CD4-positive, alpha-beta memory T cell (primary cell): ENCODE measurements at regions not wholly inside any gene's neighbourhood (a gene's known extent, or its start where the extent isn't known, plus 50 kb on each side); places are given as distances from the start of the nearest gene placed in this dataset.
"Not testable (repeated sequence)": the region's sequence is repeated elsewhere in the genome, so short reads cannot be mapped to it uniquely, and the experiment has no call there.

ENCODE experiments used
- CTCF ChIA-PET: fragments of 350-600 bp; sonication (Branson Sonifier 250); formaldehyde crosslinking; loops from one replicate; lab custom pipeline; 2021; ENCODE audit warnings: inconsistent platforms; ENCODE audit not compliant: partially characterized antibody; lab: Charles Lee
- POLR2A ChIA-PET: fragments of 350-600 bp; sonication (Branson Sonifier 250); formaldehyde crosslinking; loops from one replicate; lab custom pipeline; 2021; ENCODE audit not compliant: partially characterized antibody; lab: Charles Lee
- DNase-seq, 5 donors: peaks; one replicate each; pipeline versions ENCODE4 v3.0.0 to v3.0.0-alpha.2; 2020 to 2022; ENCODE audit warnings: mixed read lengths in 1 of 5
- H3K27ac ChIP-seq: one replicate; pipeline ENCODE4 v1.7.0; 2013; ENCODE audit warnings: low read depth, low read length
- H3K27me3 ChIP-seq: 2 replicates; pipeline ENCODE4 v1.7.0; 2013; ENCODE audit warnings: mild to moderate bottlenecking, low read length, moderate library complexity; ENCODE audit not compliant: insufficient read depth
- H3K36me3 ChIP-seq: 2 replicates; pipeline ENCODE4 v1.7.0; 2013; ENCODE audit warnings: mild to moderate bottlenecking, low read length, moderate library complexity; ENCODE audit not compliant: insufficient read depth
- H3K4me1 ChIP-seq: 2 replicates; pipeline ENCODE4 v1.7.0; 2013; ENCODE audit warnings: mild to moderate bottlenecking, low read length, moderate library complexity; ENCODE audit not compliant: insufficient read depth
- H3K4me3 ChIP-seq, 2 donors: one replicate each; pipeline ENCODE4 v1.7.0; 2013; ENCODE audit warnings: low read length in 2 of 2, mild to moderate bottlenecking in 1 of 2
- H3K9me3 ChIP-seq, 2 donors: one replicate each; pipeline ENCODE4 v1.7.0; 2013; ENCODE audit warnings: low read length in 2 of 2, control low read depth in 1 of 2; ENCODE audit not compliant: control insufficient read depth in 1 of 2
- H3K27ac Mint-ChIP-seq, 7 donors: one replicate each; pipeline ENCODE4 v1.8.0; 2020 to 2021; ENCODE audit warnings: mixed read lengths in 7 of 7, mild to moderate bottlenecking in 6 of 7, inconsistent platforms in 3 of 7, moderate library complexity in 3 of 7
- H3K27me3 Mint-ChIP-seq, 2 donors: one replicate each; pipeline ENCODE4 v1.8.0; 2020 to 2021; ENCODE audit warnings: mixed read lengths in 2 of 2
- H3K36me3 Mint-ChIP-seq, 2 donors: one replicate each; pipeline ENCODE4 v1.8.0; 2020 to 2021; ENCODE audit warnings: mixed read lengths in 2 of 2, inconsistent platforms in 1 of 2, mild to moderate bottlenecking in 1 of 2
- H3K4me1 Mint-ChIP-seq, 4 donors: one replicate each; pipeline ENCODE4 v1.8.0; 2020 to 2021; ENCODE audit warnings: mixed read lengths in 4 of 4, mild to moderate bottlenecking in 1 of 4
- H3K4me3 Mint-ChIP-seq, 8 donors: one replicate each; pipeline ENCODE4 v1.8.0; 2020 to 2021; ENCODE audit warnings: mixed read lengths in 8 of 8, mild to moderate bottlenecking in 7 of 8, moderate library complexity in 6 of 8, inconsistent platforms in 3 of 8
- H3K9me3 Mint-ChIP-seq, 8 donors: one replicate each; pipeline ENCODE4 v1.8.0; 2020 to 2021; ENCODE audit warnings: mixed read lengths in 8 of 8, mild to moderate bottlenecking in 5 of 8, inconsistent platforms in 3 of 8, moderate library complexity in 1 of 8
- intact Hi-C: fragments of 100-400 bp; cut with micrococcal nuclease; formaldehyde crosslinking; loops from one replicate; pipeline ENCODE4 v1.15.1; 2023

DNA sequence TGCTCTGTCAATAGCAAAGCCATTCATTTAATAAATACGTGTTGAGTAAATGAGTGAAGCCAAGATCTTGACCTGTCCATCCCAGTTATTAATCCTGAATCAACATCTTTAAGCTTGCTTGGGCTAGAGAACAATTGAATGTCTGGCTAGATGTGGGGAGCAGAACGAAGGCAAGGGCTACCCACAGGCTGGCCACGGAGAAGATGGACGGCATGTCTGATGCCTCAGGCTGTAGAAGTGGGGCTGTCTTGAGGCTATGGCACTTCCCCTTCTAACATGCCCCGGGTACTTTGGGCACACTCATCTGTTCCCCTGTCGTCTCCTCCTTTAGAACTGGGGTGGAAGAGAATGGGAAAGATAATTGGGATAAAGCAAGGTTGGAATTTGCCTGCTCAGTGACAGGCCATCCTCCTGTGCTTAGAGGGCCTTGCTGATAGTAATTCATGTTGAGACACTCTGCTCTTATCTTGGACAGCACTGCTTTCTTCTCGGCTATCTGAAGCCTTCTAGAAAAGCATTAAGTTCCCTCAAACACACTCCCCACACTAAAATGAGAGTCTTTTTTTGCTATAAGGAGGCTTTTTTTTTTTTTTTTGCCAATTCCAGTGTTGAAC, 225.7 kb downstream of the MREG start:
- Mint-ChIP-seq H3K9me3 (no peaks in the 10 kb centered on the region), H3K4me1 (no peaks in the 10 kb centered on the region), H3K4me3 (no peak overlapping the region), H3K36me3 (no peaks in the 10 kb centered on the region), H3K27me3 (peaks cover 0 to 2% of the 10 kb centered on the region in 2 donors), H3K27ac (no peak overlapping the region)
- no peak overlapping the region for H3K4me3 ChIP-seq
- no peaks in the 10 kb centered on the region for H3K27me3 ChIP-seq
- DNase-seq = no peak
- H3K27ac ChIP-seq = no peak overlapping the region
- no peaks in the 10 kb centered on the region for H3K4me1 ChIP-seq
- no peaks in the 10 kb centered on the region for H3K36me3 ChIP-seq
- H3K9me3 ChIP-seq = no peaks in the 10 kb centered on the region
- intact Hi-C loops = no loop called here
- ChIA-PET POLR2A (no interaction called here), CTCF (interaction anchor here (0.7 kb wide), 1 partner anchor 98 kb away, joined by 3 read pairs; no protein-coding TSS in a partner anchor)

DNA sequence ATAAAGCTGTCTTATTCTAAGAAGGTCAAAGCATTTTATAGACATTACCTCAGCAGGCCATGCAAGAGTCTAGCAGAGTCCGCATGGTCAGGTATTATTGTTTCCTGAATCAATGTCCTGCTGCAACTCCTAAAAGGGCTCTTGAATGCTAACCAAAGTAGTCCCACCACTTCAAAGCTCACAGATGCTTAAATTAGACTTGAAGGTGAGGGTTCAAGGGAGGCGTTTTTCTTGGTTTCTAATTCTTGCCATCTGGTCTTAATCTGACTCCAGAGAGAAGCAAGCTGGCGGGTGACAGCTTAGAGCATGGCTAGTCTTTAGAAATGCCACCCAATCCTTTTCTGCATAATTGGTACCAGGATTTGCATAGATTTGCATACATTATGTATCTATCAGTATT, 226.3 kb downstream of the MREG start:
- ChIA-PET CTCF (interaction anchor here (0.6 kb wide), 1 partner anchor 13 kb away, joined by 3 read pairs; no protein-coding TSS in a partner anchor), POLR2A (no interaction called here)
- H3K4me1 Mint-ChIP-seq = no peaks in the 10 kb centered on the region
- H3K4me3 Mint-ChIP-seq = no peak overlapping the region
- H3K36me3 Mint-ChIP-seq = no peaks in the 10 kb centered on the region
- Histone ChIP-seq H3K4me1 (no peaks in the 10 kb centered on the region), H3K36me3 (no peaks in the 10 kb centered on the region), H3K4me3 (no peak overlapping the region), H3K27me3 (no peaks in the 10 kb centered on the region), H3K9me3 (no peaks in the 10 kb centered on the region), H3K27ac (no peak overlapping the region)
- H3K9me3 Mint-ChIP-seq = no peaks in the 10 kb centered on the region
- no peak overlapping the region for H3K27ac Mint-ChIP-seq
- H3K27me3 Mint-ChIP-seq = peaks cover 0 to 2% of the 10 kb centered on the region in 2 donors
- intact Hi-C loops = no loop called here
- DNase-seq = no peak

DNA sequence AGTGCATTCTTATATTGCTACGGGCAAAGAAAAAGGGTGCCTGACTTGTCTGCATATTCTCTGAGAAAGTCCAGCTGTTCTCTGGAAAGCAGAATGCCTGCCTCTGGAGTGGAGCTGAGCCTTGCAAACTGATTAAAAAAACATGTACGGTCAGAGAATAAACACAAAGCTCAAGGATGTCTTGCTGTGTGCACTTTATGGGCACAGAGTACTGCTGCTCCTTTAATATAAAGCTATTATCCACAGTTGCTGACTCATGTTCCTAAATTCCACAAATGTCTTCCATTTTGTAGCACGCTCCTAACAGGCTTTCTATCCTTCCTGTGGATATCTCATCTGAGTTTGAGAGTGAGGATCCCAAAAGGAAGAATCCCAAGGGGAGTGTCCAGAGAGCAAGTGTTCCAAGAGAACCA, 229.0 kb downstream of the MREG start:
- no peaks in the 10 kb centered on the region for H3K36me3 ChIP-seq
- ChIA-PET POLR2A (no interaction called here), CTCF (no interaction called here)
- H3K27ac Mint-ChIP-seq = no peak overlapping the region
- intact Hi-C loops = no loop called here
- H3K27me3 Mint-ChIP-seq = no peaks in the 10 kb centered on the region
- no peaks in the 10 kb centered on the region for H3K9me3 Mint-ChIP-seq
- H3K4me3 Mint-ChIP-seq = no peak overlapping the region
- H3K9me3 ChIP-seq = no peaks in the 10 kb centered on the region
- H3K36me3 Mint-ChIP-seq = no peaks in the 10 kb centered on the region
- no peak overlapping the region for H3K4me3 ChIP-seq
- H3K27me3 ChIP-seq = no peaks in the 10 kb centered on the region
- no peak overlapping the region for H3K27ac ChIP-seq
- DNase-seq = no peak
- no peaks in the 10 kb centered on the region for H3K4me1 Mint-ChIP-seq
- no peaks in the 10 kb centered on the region for H3K4me1 ChIP-seq

DNA sequence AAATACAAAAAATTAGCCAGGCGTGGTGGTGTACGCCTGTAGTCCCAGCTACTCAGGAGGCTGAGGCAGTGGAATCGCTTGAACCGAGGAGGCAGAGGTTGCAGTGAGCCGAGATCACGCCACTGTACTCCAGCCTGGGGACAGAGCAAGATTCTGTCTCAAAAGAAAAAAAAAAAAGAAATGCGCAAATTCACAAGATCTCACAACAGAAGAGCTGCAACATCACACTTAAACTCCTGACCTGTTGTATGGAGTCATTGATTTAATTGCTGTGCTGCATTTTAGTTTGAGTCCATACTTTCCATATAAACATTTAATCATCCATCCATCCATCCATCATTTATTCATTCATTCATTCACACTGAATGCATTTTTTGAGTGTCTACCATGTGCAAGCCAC, 229.7 kb downstream of the MREG start:
- CTCF ChIA-PET, H3K27me3 ChIP-seq, H3K9me3 Mint-ChIP-seq, H3K27ac Mint-ChIP-seq, H3K36me3 Mint-ChIP-seq, intact Hi-C loops, H3K4me1 Mint-ChIP-seq, H3K4me3 ChIP-seq, H3K4me3 Mint-ChIP-seq, POLR2A ChIA-PET, H3K27me3 Mint-ChIP-seq, H3K27ac ChIP-seq, DNase-seq, H3K9me3 ChIP-seq, H3K4me1 ChIP-seq, H3K36me3 ChIP-seq: not testable (repeated sequence)

DNA sequence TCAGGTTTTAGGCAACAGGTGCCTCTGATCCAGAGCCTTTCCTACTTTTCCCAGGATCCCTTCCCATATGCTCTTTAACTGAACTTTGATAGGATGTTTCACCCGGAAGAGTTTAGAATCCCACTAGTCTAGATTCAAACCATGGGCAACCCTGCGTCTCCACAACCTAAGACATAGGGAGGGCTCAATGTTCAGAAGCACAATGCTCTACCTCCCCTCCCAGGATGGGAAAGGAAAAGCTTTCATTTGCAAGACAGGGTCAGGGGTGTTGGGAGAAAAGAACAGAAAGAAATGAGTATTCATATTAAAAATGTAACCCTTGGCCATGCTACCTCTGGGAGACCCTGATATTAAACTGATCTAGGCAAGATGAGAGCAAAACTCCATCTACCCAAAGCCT, 230.4 kb downstream of the MREG start:
- CTCF ChIA-PET = no interaction called here
- H3K4me1 ChIP-seq = no peaks in the 10 kb centered on the region
- no peak overlapping the region for H3K27ac Mint-ChIP-seq
- no peaks in the 10 kb centered on the region for H3K27me3 ChIP-seq
- H3K4me3 ChIP-seq = no peak overlapping the region
- no peaks in the 10 kb centered on the region for H3K9me3 Mint-ChIP-seq
- H3K27me3 Mint-ChIP-seq = no peaks in the 10 kb centered on the region
- H3K36me3 ChIP-seq = no peaks in the 10 kb centered on the region
- no peak for DNase-seq
- no peaks in the 10 kb centered on the region for H3K9me3 ChIP-seq
- H3K36me3 Mint-ChIP-seq = no peaks in the 10 kb centered on the region
- H3K27ac ChIP-seq = no peak overlapping the region
- POLR2A ChIA-PET = no interaction called here
- no peaks in the 10 kb centered on the region for H3K4me1 Mint-ChIP-seq
- intact Hi-C loops = no loop called here
- H3K4me3 Mint-ChIP-seq = no peak overlapping the region

DNA sequence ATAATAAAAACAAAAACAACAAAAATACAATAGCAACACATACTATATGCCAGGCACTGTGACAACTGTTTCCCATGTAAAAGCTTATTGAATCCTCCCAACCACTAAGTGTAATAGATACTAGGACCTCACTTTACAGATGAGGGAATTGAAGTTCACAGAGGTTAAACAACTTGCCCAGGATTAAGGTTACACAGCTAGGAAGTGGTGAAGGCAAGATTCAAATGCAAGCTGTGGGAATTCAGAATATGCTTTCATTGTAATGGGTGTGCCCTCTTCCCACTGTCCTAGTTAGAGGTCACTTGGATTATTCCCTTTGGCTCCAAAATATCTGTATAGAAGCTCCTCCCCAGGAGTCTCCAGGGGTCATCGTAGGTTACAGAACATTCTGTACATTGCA, 231.1 kb downstream of the MREG start:
- H3K4me3 Mint-ChIP-seq = no peak overlapping the region
- H3K9me3 Mint-ChIP-seq = no peaks in the 10 kb centered on the region
- ChIA-PET POLR2A (no interaction called here), CTCF (no interaction called here)
- H3K4me1 ChIP-seq = no peaks in the 10 kb centered on the region
- H3K36me3 Mint-ChIP-seq = no peaks in the 10 kb centered on the region
- H3K27me3 Mint-ChIP-seq = no peaks in the 10 kb centered on the region
- H3K27me3 ChIP-seq = no peaks in the 10 kb centered on the region
- no peak overlapping the region for H3K4me3 ChIP-seq
- DNase-seq = no peak
- no peaks in the 10 kb centered on the region for H3K4me1 Mint-ChIP-seq
- no peaks in the 10 kb centered on the region for H3K36me3 ChIP-seq
- no peak overlapping the region for H3K27ac Mint-ChIP-seq
- no peak overlapping the region for H3K27ac ChIP-seq
- intact Hi-C loops = no loop called here
- no peaks in the 10 kb centered on the region for H3K9me3 ChIP-seq

DNA sequence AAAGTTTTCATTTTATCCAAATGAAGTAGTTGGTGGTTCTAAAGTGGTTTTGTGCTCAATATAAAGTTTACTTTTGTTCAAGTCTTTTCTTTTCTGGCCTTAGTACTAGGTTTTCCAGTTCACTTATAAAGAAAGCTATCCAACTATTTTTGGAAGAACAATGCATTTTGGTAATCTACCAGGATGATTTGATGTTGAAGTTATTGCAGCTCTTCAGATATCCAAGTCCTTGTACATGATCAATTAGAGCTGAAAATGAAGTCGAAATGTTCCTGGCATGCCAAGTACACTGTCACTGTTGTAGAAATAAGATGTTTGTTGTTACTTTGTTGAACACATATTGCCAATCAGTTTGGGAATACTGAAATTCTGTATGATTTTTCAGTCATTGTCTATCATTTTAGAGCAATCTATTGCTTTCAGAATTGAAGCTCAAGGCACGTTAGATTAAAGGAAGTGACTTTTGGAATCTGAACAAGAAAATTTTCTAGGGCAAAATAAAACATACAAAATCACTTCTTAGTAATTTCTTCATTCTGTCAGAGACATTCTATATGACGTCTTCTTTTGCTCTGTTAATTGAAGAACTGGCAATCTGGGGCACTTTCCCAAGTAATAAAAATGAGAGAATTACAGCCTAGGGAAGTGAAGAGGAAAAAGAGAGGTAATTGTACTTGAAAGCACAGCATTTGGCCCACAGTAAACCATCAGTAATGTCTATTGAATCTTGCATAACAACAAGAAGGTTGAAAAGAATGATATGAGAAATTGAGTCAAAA, 232.3 kb downstream of the MREG start:
- Mint-ChIP-seq H3K27me3 (peaks cover 0 to under 1% of the 10 kb centered on the region in 2 donors), H3K4me3 (no peak overlapping the region), H3K27ac (no peak overlapping the region), H3K4me1 (no peaks in the 10 kb centered on the region), H3K9me3 (no peaks in the 10 kb centered on the region), H3K36me3 (no peaks in the 10 kb centered on the region)
- no peaks in the 10 kb centered on the region for H3K36me3 ChIP-seq
- no peaks in the 10 kb centered on the region for H3K4me1 ChIP-seq
- ChIA-PET POLR2A (no interaction called here), CTCF (no interaction called here)
- no peak overlapping the region for H3K4me3 ChIP-seq
- intact Hi-C loops = no loop called here
- no peak for DNase-seq
- H3K9me3 ChIP-seq = no peaks in the 10 kb centered on the region
- H3K27ac ChIP-seq = no peak overlapping the region
- H3K27me3 ChIP-seq = no peaks in the 10 kb centered on the region
